ENCODE measurements at regions not wholly inside any gene's neighbourhood (a gene's known extent, or its start where the extent isn't known, plus 50 kb on each side); places are given as distances from the start of the nearest gene placed in this dataset.

GRCh38 chr12:124680863-124681778 is 113.7 kb upstream of the NCOR2 start:
- Histone ChIP-seq H3K9me1 (ENCODE audit: control insufficient read depth, extremely low read depth, insufficient read depth, low read length) (no peaks in the 10 kb centered on the region), H3K9me3 (ENCODE audit: control insufficient read depth, low read depth, low read length) (no peaks in the 10 kb centered on the region), H3K4me3 (ENCODE audit: control insufficient read depth in 2 of 3, extremely low read depth in 1 of 3, insufficient read depth in 2 of 3, low read depth in 1 of 3, low read length in 3 of 3) (no peak overlapping the region), H3K27me3 (ENCODE audit: control insufficient read depth, extremely low read depth, insufficient read depth, low read length) (no peaks in the 10 kb centered on the region), H2AFZ (ENCODE audit: control insufficient read depth, low read length) (no peak overlapping the region), H4K20me1 (ENCODE audit: control insufficient read depth, extremely low read depth, insufficient read depth, low read length) (no peaks in the 10 kb centered on the region), H3K27ac (ENCODE audit: control insufficient read depth, insufficient read depth, low read length) (no peak overlapping the region), H3K4me2 (ENCODE audit: control insufficient read depth, extremely low read depth, insufficient read depth, low read depth, low read length) (no peak overlapping the region), H3K9ac (ENCODE audit: control insufficient read depth, extremely low read depth, insufficient read depth, low read length) (no peak overlapping the region), H3K4me1 (ENCODE audit: control insufficient read depth, extremely low read depth, insufficient read depth, low read length) (peaks cover 44% of the 10 kb centered on the region), H3K79me2 (ENCODE audit: control insufficient read depth, insufficient read depth, low read length) (no peaks in the 10 kb centered on the region), H3K36me3 (ENCODE audit: control insufficient read depth in 2 of 2, extremely low read depth in 1 of 2, insufficient read depth in 2 of 2, low read length in 2 of 2) (no peaks in the 10 kb centered on the region)
- dilution Hi-C loops (cut with MboI; ENCODE audit: extremely low pct_ligation_motif_present, low sequenced_read_pairs): no loop called here
- DNase-seq (ENCODE audit: low read depth, low spot score) (peak; percentile 38), FAIRE-seq (no peak)
- TF ChIP-seq EZH2 (IDR thresholded peaks at IDR 0.05; ENCODE audit: low read length) (no peak), CTCF (optimal IDR thresholded peaks at IDR 0.05 in 1 of 3, IDR thresholded peaks at IDR 0.05 in 1 of 3, conservative IDR thresholded peaks at IDR 0.05 in 1 of 3; ENCODE audit: extremely low read depth in 1 of 3, insufficient read depth in 2 of 3, low read length in 3 of 3) (peak in 1 of 3 experiments; percentile 13)

- no peaks in the 10 kb centered on the region for H3K36me3 ChIP-seq (ENCODE audit: control insufficient read depth in 2 of 2, extremely low read depth in 1 of 2, insufficient read depth in 2 of 2, low read length in 2 of 2)
- dilution Hi-C loops (cut with MboI; ENCODE audit: extremely low pct_ligation_motif_present, low sequenced_read_pairs): no loop called here
- no peak overlapping the region for H3K9ac ChIP-seq (ENCODE audit: control insufficient read depth, extremely low read depth, insufficient read depth, low read length)
- DNase-seq (ENCODE audit: low read depth, low spot score) (no peak), FAIRE-seq (no peak)
- H3K4me1 ChIP-seq (ENCODE audit: control insufficient read depth, extremely low read depth, insufficient read depth, low read length): peaks cover 31% of the 10 kb centered on the region
- H3K4me2 ChIP-seq (ENCODE audit: control insufficient read depth, extremely low read depth, insufficient read depth, low read depth, low read length): no peak overlapping the region
- no peaks in the 10 kb centered on the region for H3K27me3 ChIP-seq (ENCODE audit: control insufficient read depth, extremely low read depth, insufficient read depth, low read length)
- no peak overlapping the region for H3K27ac ChIP-seq (ENCODE audit: control insufficient read depth, insufficient read depth, low read length)
- no peaks in the 10 kb centered on the region for H3K79me2 ChIP-seq (ENCODE audit: control insufficient read depth, insufficient read depth, low read length)
- H3K9me3 ChIP-seq (ENCODE audit: control insufficient read depth, low read depth, low read length): no peaks in the 10 kb centered on the region
- no peaks in the 10 kb centered on the region for H4K20me1 ChIP-seq (ENCODE audit: control insufficient read depth, extremely low read depth, insufficient read depth, low read length)
- H2AFZ ChIP-seq (ENCODE audit: control insufficient read depth, low read length): no peak overlapping the region
- no peak for TF ChIP-seq EZH2 (IDR thresholded peaks at IDR 0.05; ENCODE audit: low read length)
- no peak for TF ChIP-seq CTCF (optimal IDR thresholded peaks at IDR 0.05 in 1 of 3, IDR thresholded peaks at IDR 0.05 in 1 of 3, conservative IDR thresholded peaks at IDR 0.05 in 1 of 3; ENCODE audit: extremely low read depth in 1 of 3, insufficient read depth in 2 of 3, low read length in 3 of 3)
- H3K9me1 ChIP-seq (ENCODE audit: control insufficient read depth, extremely low read depth, insufficient read depth, low read length): no peaks in the 10 kb centered on the region
- H3K4me3 ChIP-seq (ENCODE audit: control insufficient read depth in 2 of 3, extremely low read depth in 1 of 3, insufficient read depth in 2 of 3, low read depth in 1 of 3, low read length in 3 of 3): no peak overlapping the region
Measured at GRCh38 chr12:124679533-124680371, 112.3 kb upstream of the NCOR2 start.
